ENCODE measurements at regions not wholly inside any gene's neighbourhood (a gene's known extent, or its start where the extent isn't known, plus 50 kb on each side); places are given as distances from the start of the nearest gene placed in this dataset.

DNA sequence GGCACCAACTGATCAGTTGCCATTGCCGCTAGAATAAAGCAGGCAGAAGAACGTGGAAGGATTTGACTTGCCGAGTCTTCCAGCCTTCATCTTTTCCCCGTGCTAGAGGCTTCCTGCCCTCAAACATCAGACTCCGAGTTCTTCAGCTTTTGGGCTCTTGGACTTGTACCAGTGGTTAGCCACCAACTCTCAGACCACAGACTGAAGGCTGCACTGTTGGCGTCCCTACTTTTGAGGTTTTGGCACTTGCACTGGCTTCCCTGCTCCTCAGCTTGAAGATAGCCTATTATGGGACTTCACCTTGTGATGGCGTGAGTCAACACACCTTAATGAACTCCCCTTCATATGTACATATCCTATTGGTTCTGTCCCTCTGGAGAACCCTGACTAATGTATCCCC is 57.3 kb upstream of the KCND2 start:
- TF ChIP-seq, protein P1, sequence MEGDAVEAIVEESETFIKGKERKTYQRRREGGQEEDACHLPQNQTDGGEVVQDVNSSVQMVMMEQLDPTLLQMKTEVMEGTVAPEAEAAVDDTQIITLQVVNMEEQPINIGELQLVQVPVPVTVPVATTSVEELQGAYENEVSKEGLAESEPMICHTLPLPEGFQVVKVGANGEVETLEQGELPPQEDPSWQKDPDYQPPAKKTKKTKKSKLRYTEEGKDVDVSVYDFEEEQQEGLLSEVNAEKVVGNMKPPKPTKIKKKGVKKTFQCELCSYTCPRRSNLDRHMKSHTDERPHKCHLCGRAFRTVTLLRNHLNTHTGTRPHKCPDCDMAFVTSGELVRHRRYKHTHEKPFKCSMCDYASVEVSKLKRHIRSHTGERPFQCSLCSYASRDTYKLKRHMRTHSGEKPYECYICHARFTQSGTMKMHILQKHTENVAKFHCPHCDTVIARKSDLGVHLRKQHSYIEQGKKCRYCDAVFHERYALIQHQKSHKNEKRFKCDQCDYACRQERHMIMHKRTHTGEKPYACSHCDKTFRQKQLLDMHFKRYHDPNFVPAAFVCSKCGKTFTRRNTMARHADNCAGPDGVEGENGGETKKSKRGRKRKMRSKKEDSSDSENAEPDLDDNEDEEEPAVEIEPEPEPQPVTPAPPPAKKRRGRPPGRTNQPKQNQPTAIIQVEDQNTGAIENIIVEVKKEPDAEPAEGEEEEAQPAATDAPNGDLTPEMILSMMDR (IDR thresholded peaks at IDR 0.05; ENCODE audit: insufficient read depth, low read length, poor library complexity, severe bottlenecking), result no peak
- no peak for TF ChIP-seq EZH2phosphoT487 (conservative IDR thresholded peaks at IDR 0.05; ENCODE audit: low read length)
